Fibroblast of lung (primary cell): ENCODE measurements at regions not wholly inside any gene's neighbourhood (a gene's known extent, or its start where the extent isn't known, plus 50 kb on each side); places are given as distances from the start of the nearest gene placed in this dataset.
A peak's percentile ranks its signal among the peaks of the same experiment; 100 is the strongest.

ENCODE experiments used
- DNase-seq, 2 donors: peaks; one replicate each; pipeline versions ENCODE4 v3.0.0 to v3.0.0-alpha.2; 2010; ENCODE audit warnings: low read depth in 2 of 2
- H2AFZ ChIP-seq: 2 replicates; pipeline ENCODE4 v1.5.1; 2012; ENCODE audit warnings: low read length, control low read depth, inconsistent platforms
- H3K27ac ChIP-seq: 2 replicates; pipeline ENCODE4 v1.5.1; 2011; ENCODE audit warnings: low read length, control low read depth; ENCODE audit not compliant: insufficient read depth
- H3K27me3 ChIP-seq: 2 replicates; pipeline ENCODE4 v1.5.1; 2011; ENCODE audit warnings: mild to moderate bottlenecking, low read length; ENCODE audit not compliant: control insufficient read depth, insufficient read depth
- H3K36me3 ChIP-seq: 2 replicates; pipeline ENCODE4 v1.5.1; 2011; ENCODE audit warnings: low read length; ENCODE audit not compliant: control insufficient read depth, insufficient read depth
- H3K4me1 ChIP-seq: 2 replicates; pipeline ENCODE4 v1.5.1; 2011; ENCODE audit warnings: low read length; ENCODE audit not compliant: control insufficient read depth, insufficient read depth; ENCODE audit errors: extremely low read depth
- H3K4me2 ChIP-seq: 2 replicates; pipeline ENCODE4 v1.5.1; 2011; ENCODE audit warnings: low read length, control low read depth; ENCODE audit not compliant: insufficient read depth; ENCODE audit errors: extremely low read depth
- H3K4me3 ChIP-seq, 4 experiments: fragments of 200-600 bp in 1 of 4; sonication (generic) in 1 of 4; replicated peaks in 1 of 4; 2 replicates each; pipeline ENCODE4 v1.5.1; 2011 to 2016; ENCODE audit warnings: low read length in 4 of 4, low read depth in 3 of 4, mild to moderate bottlenecking in 3 of 4, control low read depth in 2 of 4, inconsistent platforms in 1 of 4, mixed read lengths in 1 of 4; ENCODE audit not compliant: insufficient read depth in 1 of 4; ENCODE audit errors: control extremely low read depth in 1 of 4
- H3K79me2 ChIP-seq: 2 replicates; pipeline ENCODE4 v1.5.1; 2012; ENCODE audit warnings: mild to moderate bottlenecking, low read length, inconsistent platforms; ENCODE audit not compliant: control insufficient read depth, insufficient read depth
- H3K9ac ChIP-seq: 2 replicates; pipeline ENCODE4 v1.5.1; 2011; ENCODE audit warnings: mild to moderate bottlenecking, low read length, control low read depth; ENCODE audit not compliant: insufficient read depth
- H3K9me3 ChIP-seq: 2 replicates; pipeline ENCODE4 v1.5.1; 2012; ENCODE audit warnings: low read depth, low read length; ENCODE audit not compliant: control insufficient read depth, insufficient read depth
- H4K20me1 ChIP-seq: 2 replicates; pipeline ENCODE4 v1.5.1; 2011; ENCODE audit warnings: low read length; ENCODE audit not compliant: control insufficient read depth, insufficient read depth; ENCODE audit errors: extremely low read depth
- CTCF ChIP-seq, 2 donors: IDR thresholded peaks in 1 of 2; conservative IDR thresholded peaks in 1 of 2; 1 replicate in 1 of 2; 2 replicates in 1 of 2; pipeline ENCODE4 v1.5.1; 2011 to 2012; ENCODE audit warnings: low read length in 2 of 2, control low read depth in 1 of 2, inconsistent platforms in 1 of 2, low read depth in 1 of 2, mild to moderate bottlenecking in 1 of 2
- EZH2 ChIP-seq: IDR thresholded peaks from 2 replicates; pipeline ENCODE4 v1.5.1; 2012; ENCODE audit warnings: low read length, control low read depth, mild to moderate bottlenecking; ENCODE audit errors: missing control alignments

GRCh38 chr13:107301724-107302374, 733.9 kb upstream of the ARGLU1 start:
- no peaks in the 10 kb centered on the region for H4K20me1 ChIP-seq
- H3K9me3 ChIP-seq, result no peaks in the 10 kb centered on the region
- H3K4me2 ChIP-seq, result no peak overlapping the region
- H3K36me3 ChIP-seq, result no peaks in the 10 kb centered on the region
- no peak overlapping the region for H3K4me3 ChIP-seq
- TF ChIP-seq EZH2, result no peak
- peak in 1 of 2 donors; percentile 18 for TF ChIP-seq CTCF (conservative IDR thresholded peaks at IDR 0.05 in 1 of 2, IDR thresholded peaks at IDR 0.05 in 1 of 2; ENCODE audit: low read depth in 1 of 2, low read length in 2 of 2)
- H3K9ac ChIP-seq, result no peak overlapping the region
- no peak overlapping the region for H3K27ac ChIP-seq
- H3K4me1 ChIP-seq, result no peaks in the 10 kb centered on the region
- H2AFZ ChIP-seq, result no peak overlapping the region
- H3K79me2 ChIP-seq, result no peaks in the 10 kb centered on the region
- DNase-seq, result peak in 1 of 2 donors; percentile 26
- H3K27me3 ChIP-seq, result no peaks in the 10 kb centered on the region

GRCh38 chr13:107299717-107300116, 731.8 kb upstream of the ARGLU1 start:
- Histone ChIP-seq H3K4me3 (no peak overlapping the region), H3K36me3 (no peaks in the 10 kb centered on the region), H3K4me1 (no peaks in the 10 kb centered on the region), H3K79me2 (no peaks in the 10 kb centered on the region), H3K27me3 (no peaks in the 10 kb centered on the region), H2AFZ (no peak overlapping the region), H4K20me1 (no peaks in the 10 kb centered on the region), H3K4me2 (no peak overlapping the region), H3K9ac (no peak overlapping the region), H3K27ac (no peak overlapping the region), H3K9me3 (no peaks in the 10 kb centered on the region)
- TF ChIP-seq CTCF (conservative IDR thresholded peaks at IDR 0.05 in 1 of 2, IDR thresholded peaks at IDR 0.05 in 1 of 2; ENCODE audit: low read depth in 1 of 2, low read length in 2 of 2) (no peak), EZH2 (no peak)
- no peak for DNase-seq

DNA sequence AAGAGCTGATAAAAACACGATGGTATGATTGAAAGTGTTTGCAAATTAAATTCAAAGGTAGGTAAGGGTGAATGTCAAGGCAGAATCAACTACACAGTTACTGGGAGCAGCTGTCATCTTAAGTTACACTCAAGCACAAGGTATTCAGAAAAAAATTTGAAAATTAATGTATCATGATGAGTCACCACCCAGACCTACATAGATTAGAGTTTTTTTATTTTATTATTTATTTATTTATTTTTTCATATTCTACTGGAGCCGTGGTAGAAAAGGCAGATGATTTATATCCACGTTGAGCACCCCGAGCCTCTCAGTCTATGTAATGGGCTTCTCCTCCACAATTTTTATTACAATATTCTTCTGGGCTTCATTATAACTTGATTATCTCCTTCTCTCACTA, 728.9 kb upstream of the ARGLU1 start:
- peak; percentile 26 to 60 for DNase-seq
- Histone ChIP-seq H2AFZ (no peak overlapping the region), H3K4me2 (no peak overlapping the region), H3K4me3 (no peak overlapping the region), H3K79me2 (no peaks in the 10 kb centered on the region), H3K36me3 (no peaks in the 10 kb centered on the region), H3K27me3 (no peaks in the 10 kb centered on the region), H3K9ac (no peak overlapping the region), H3K4me1 (no peaks in the 10 kb centered on the region), H3K27ac (no peak overlapping the region), H4K20me1 (no peaks in the 10 kb centered on the region), H3K9me3 (no peaks in the 10 kb centered on the region)
- TF ChIP-seq CTCF (conservative IDR thresholded peaks at IDR 0.05 in 1 of 2, IDR thresholded peaks at IDR 0.05 in 1 of 2; ENCODE audit: low read depth in 1 of 2, low read length in 2 of 2), result no peak
- no peak for TF ChIP-seq EZH2
